Activated CD8-positive, alpha-beta memory T cell treated with anti-CD3 and anti-CD28 coated beads, Interleukin-2, amount 10 ng/mL, durations not matched to agents 7 days and 5 days (primary cell): ENCODE measurements at regions not wholly inside any gene's neighbourhood (a gene's known extent, or its start where the extent isn't known, plus 50 kb on each side); places are given as distances from the start of the nearest gene placed in this dataset.

Experiments
- ATAC-seq: fragments of 150-1000 bp; cut with Tn5 transposase; one replicate; pipeline ENCODE4 v1.10.0; 2021; ENCODE audit warnings: moderate library complexity
- CTCF ChIA-PET: fragments of 350-600 bp; sonication (Branson Sonifier 250); formaldehyde crosslinking; loops from one replicate; lab custom pipeline; 2021; ENCODE audit warnings: antibody characterized with exemption; lab: Charles Lee
- DNase-seq: peaks from one replicate; pipeline ENCODE4 v3.0.0-alpha.2; 2020
- H3K27ac Mint-ChIP-seq: one replicate; pipeline ENCODE4 v1.8.0; 2021; ENCODE audit warnings: mild to moderate bottlenecking, mixed read lengths
- H3K27me3 Mint-ChIP-seq: one replicate; pipeline ENCODE4 v1.8.0; 2021; ENCODE audit warnings: mixed read lengths
- H3K36me3 Mint-ChIP-seq: one replicate; pipeline ENCODE4 v1.8.0; 2021; ENCODE audit warnings: mild to moderate bottlenecking, mixed read lengths
- H3K4me1 Mint-ChIP-seq: one replicate; pipeline ENCODE4 v1.8.0; 2021; ENCODE audit warnings: mixed read lengths
- H3K4me3 Mint-ChIP-seq: one replicate; pipeline ENCODE4 v1.8.0; 2021; ENCODE audit warnings: mild to moderate bottlenecking, moderate library complexity, mixed read lengths
- H3K9me3 Mint-ChIP-seq: one replicate; pipeline ENCODE4 v1.8.0; 2022; ENCODE audit warnings: low read depth, mixed read lengths

- Mint-ChIP-seq H3K4me3 (no peak overlapping the region), H3K27ac (no peak overlapping the region), H3K36me3 (no peaks in the 10 kb centered on the region), H3K27me3 (peaks cover 21% of the 10 kb centered on the region), H3K4me1 (peaks cover 6% of the 10 kb centered on the region), H3K9me3 (no peaks in the 10 kb centered on the region)
- ATAC-seq, result no peak
- CTCF ChIA-PET, result no interaction called here
- DNase-seq, result no peak
These were observed 164.3 kb downstream of the ABCA8 start for GRCh38 chr17:68790931-68791330.

DNA sequence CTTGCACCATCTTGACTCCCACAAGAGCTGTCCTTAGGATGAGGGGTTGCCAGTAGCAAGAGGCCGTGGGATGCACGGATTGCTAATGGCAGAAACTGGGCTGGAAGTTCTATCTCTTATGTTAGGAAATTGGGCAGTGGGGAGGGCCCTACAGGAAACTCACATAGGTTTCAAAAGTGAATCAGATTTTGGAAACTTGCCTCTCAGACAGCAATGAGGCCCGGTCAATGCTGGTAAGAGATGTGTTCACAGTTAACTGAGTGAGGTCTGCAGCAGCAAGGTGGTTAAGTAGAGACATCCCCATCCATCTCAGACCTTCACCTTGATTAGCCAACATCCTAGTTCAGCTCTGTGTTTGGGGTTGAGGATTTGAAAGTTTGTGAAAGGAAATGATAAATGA is 164.7 kb downstream of the ABCA8 start:
- peaks cover 23% of the 10 kb centered on the region for H3K27me3 Mint-ChIP-seq
- no peaks in the 10 kb centered on the region for H3K9me3 Mint-ChIP-seq
- peaks cover 6% of the 10 kb centered on the region for H3K4me1 Mint-ChIP-seq
- no peaks in the 10 kb centered on the region for H3K36me3 Mint-ChIP-seq
- DNase-seq (no peak), ATAC-seq (no peak)
- CTCF ChIA-PET, result no interaction called here
- H3K27ac Mint-ChIP-seq, result no peak overlapping the region
- no peak overlapping the region for H3K4me3 Mint-ChIP-seq

GRCh38 chr17:68789203-68789962 is 165.8 kb downstream of the ABCA8 start:
- DNase-seq (no peak), ATAC-seq (no peak)
- Mint-ChIP-seq H3K4me3 (no peak overlapping the region), H3K27ac (no peak overlapping the region), H3K27me3 (peaks cover 28% of the 10 kb centered on the region), H3K9me3 (no peaks in the 10 kb centered on the region), H3K36me3 (no peaks in the 10 kb centered on the region), H3K4me1 (no peaks in the 10 kb centered on the region)
- CTCF ChIA-PET, result interaction anchor here (0.6 kb wide), 1 partner anchor 468 kb away, joined by 3 read pairs; no protein-coding TSS in a partner anchor

DNA sequence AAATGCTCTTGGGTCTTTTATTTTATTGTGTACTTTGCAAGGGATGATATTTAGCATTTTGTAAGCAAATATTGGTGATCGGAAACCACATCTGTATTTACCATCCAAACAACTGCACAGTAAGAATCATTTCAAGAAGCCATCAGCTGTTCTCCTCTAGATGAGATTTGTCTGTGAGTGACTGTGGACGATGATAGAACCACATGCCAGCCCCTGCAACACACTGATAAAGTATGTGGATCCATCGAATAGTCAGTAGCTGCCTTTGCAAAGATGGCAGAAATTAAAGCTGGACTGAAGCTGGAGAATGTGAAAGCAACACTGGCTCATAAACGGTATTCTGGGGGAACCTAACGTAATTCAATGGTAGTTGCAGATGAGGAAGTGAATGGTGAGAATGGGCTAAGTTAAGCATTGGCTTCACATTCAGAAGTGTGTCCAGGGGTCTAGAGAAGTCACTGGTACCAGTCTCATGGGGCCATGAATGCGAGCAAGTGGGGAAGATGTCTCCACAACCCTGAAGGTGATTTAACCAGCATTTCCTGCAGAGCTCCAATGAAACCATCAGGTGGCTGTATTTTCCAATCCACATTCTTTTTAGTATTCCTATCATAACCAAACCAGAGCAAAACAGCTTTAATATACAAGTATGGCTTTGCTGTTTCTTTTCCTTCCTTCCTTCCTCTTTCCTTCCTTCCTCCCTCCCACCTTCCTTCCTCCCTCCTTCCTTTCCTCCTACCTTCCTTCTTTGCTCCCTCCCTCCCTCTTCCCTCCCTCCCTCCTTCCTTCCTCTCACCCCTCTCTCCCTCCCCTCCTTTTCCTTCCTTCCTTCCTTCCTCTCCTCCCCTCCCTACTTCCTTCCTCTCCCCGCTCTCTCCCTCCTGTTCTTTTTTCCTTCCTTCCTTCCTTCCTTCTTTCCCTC is 169.4 kb downstream of the ABCA8 start:
- H3K9me3 Mint-ChIP-seq, result no peaks in the 10 kb centered on the region
- CTCF ChIA-PET, result interaction anchor here (1.1 kb wide), 1 partner anchor 9 kb away, joined by 4 read pairs; no protein-coding TSS in a partner anchor
- no peak overlapping the region for H3K4me3 Mint-ChIP-seq
- no peak for DNase-seq
- no peak overlapping the region for H3K27ac Mint-ChIP-seq
- H3K4me1 Mint-ChIP-seq, result no peaks in the 10 kb centered on the region
- H3K27me3 Mint-ChIP-seq, result peaks cover 26% of the 10 kb centered on the region
- no peaks in the 10 kb centered on the region for H3K36me3 Mint-ChIP-seq
- ATAC-seq, result no peak

- H3K4me3 Mint-ChIP-seq, result no peak overlapping the region
- ATAC-seq, result no peak
These were observed 170.8 kb downstream of the ABCA8 start for GRCh38 chr17:68784431-68784830.

GRCh38 chr17:68783861-68784260 is 171.3 kb downstream of the ABCA8 start:
- Mint-ChIP-seq H3K9me3 (no peaks in the 10 kb centered on the region), H3K4me1 (no peaks in the 10 kb centered on the region), H3K27me3 (peaks cover 29% of the 10 kb centered on the region), H3K27ac (no peak overlapping the region), H3K4me3 (no peak overlapping the region), H3K36me3 (no peaks in the 10 kb centered on the region)
- DNase-seq, result no peak
- CTCF ChIA-PET, result no interaction called here
- ATAC-seq, result no peak

More at GRCh38 chr17:68784431-68784830, 170.8 kb downstream of the ABCA8 start:
- no peaks in the 10 kb centered on the region for H3K9me3 Mint-ChIP-seq
- H3K27ac Mint-ChIP-seq, result no peak overlapping the region
- no peak for DNase-seq
- peaks cover 27% of the 10 kb centered on the region for H3K27me3 Mint-ChIP-seq
- H3K36me3 Mint-ChIP-seq, result no peaks in the 10 kb centered on the region
- H3K4me1 Mint-ChIP-seq, result no peaks in the 10 kb centered on the region
- CTCF ChIA-PET, result interaction anchor here (1.1 kb wide), 1 partner anchor 8 kb away, joined by 4 read pairs; no protein-coding TSS in a partner anchor

- no peak overlapping the region for H3K4me3 Mint-ChIP-seq
- no peaks in the 10 kb centered on the region for H3K4me1 Mint-ChIP-seq
- no peaks in the 10 kb centered on the region for H3K36me3 Mint-ChIP-seq
- peaks cover 24% of the 10 kb centered on the region for H3K27me3 Mint-ChIP-seq
- ATAC-seq (no peak), DNase-seq (no peak)
- CTCF ChIA-PET, result no interaction called here
- no peak overlapping the region for H3K27ac Mint-ChIP-seq
- H3K9me3 Mint-ChIP-seq, result no peaks in the 10 kb centered on the region
These were observed 172.4 kb downstream of the ABCA8 start for GRCh38 chr17:68782789-68783188.

DNA sequence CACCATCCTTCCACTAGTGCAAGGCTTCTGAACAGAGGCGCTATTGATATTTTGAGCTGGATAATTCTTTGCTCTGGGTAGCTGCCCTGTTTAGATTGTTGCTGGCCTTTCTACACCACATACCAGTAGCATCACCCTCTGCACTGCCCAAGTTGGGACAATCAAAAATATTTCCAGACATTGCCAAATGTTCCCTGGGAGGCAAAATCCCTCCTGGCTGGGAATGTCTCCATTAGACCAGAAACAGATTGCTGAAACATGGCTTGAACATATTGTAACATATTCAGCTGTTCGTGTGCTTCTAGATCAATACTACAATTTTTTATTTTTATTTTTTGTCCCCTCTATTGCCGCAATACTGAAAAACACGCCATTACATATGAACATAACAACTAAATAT is 174.6 kb downstream of the ABCA8 start:
- H3K36me3 Mint-ChIP-seq, result no peaks in the 10 kb centered on the region
- peaks cover 15% of the 10 kb centered on the region for H3K27me3 Mint-ChIP-seq
- H3K9me3 Mint-ChIP-seq, result no peaks in the 10 kb centered on the region
- CTCF ChIA-PET, result no interaction called here
- no peak overlapping the region for H3K4me3 Mint-ChIP-seq
- no peaks in the 10 kb centered on the region for H3K4me1 Mint-ChIP-seq
- no peak overlapping the region for H3K27ac Mint-ChIP-seq
- DNase-seq (no peak), ATAC-seq (no peak)

GRCh38 chr17:68778726-68779125 is 176.5 kb downstream of the ABCA8 start:
- Mint-ChIP-seq H3K4me1 (peaks cover 4% of the 10 kb centered on the region), H3K9me3 (no peaks in the 10 kb centered on the region), H3K4me3 (no peak overlapping the region), H3K36me3 (no peaks in the 10 kb centered on the region), H3K27ac (no peak overlapping the region), H3K27me3 (peaks cover 9% of the 10 kb centered on the region)
- no peak for ATAC-seq
- CTCF ChIA-PET, result interaction anchor here (0.8 kb wide), 1 partner anchor 468 kb away, joined by 3 read pairs; no protein-coding TSS in a partner anchor
- DNase-seq, result no peak

DNA sequence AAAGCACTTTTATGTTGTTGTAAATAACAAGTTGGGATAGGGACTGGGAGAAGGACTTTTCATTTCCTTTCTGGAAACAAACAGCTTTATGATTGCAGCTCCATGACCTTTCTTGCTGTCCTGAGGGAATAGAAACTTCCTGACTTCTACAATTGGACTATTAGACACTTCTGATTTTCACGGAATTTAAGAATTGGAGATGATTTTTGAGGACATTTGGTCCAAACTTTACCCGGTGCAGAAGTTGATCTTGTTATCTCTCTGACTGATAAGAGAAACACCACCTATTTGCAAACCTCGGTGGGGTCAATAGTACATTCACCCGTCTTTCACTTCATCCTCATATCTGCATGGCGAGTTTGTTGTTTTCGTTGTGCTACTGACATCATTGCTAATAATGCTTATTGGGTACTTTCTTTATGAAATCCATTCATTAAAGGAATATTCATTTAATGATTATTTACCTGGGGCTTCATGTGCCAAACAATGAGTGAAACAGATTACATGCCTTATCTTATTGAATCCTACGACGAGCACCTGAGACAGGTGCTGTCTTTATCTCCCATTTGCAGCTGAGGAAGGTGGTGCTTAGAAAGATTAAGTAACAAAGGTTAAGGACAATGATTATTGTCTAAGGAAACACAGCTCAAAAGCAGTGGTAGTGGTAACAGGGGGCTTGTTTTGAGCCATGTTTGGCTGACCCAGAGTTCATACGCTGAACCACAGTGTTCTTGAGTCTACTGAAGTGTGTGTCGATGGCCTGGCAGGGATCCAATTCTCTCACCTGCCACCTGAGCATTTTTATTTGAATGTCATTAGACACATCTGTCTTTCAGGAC is 176.9 kb upstream of the FAM20A start:
- no peak for DNase-seq
- ATAC-seq, result no peak
- Mint-ChIP-seq H3K4me1 (peaks cover 4% of the 10 kb centered on the region), H3K4me3 (no peak overlapping the region), H3K36me3 (no peaks in the 10 kb centered on the region), H3K27me3 (peaks cover 9% of the 10 kb centered on the region), H3K9me3 (no peaks in the 10 kb centered on the region), H3K27ac (no peak overlapping the region)
- CTCF ChIA-PET, result interaction anchor here (1.6 kb wide), 1 partner anchor 469 kb away, joined by 5 read pairs; no protein-coding TSS in a partner anchor

DNA sequence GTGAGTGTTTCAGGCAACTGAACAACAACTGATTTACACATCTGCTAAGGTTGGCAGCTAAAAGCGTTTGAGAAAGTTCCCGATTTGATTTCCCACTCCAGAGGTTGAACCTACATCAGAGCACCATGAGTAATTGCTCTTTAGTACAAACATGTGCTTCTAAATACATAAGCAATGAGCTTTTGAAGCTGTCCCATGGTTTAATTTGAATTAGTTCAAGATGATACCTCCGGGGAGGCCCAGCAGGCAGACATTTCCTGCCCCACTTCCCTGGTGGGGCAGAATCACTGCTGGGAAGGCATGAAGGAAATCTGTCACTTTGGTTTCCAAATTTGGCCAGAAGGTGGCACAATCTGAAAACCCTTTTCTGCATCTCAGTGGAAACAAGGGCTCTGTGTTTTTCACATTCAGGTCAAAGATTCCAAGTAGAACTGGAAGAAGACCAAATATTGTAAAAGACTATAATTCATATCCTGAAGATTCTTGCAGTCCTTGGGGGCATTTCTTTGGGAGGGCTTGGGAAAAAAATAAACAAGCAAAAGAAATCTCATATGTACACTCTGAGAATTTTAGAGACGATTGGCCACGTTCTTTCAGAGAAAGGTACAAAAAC is 176.2 kb upstream of the FAM20A start:
- Mint-ChIP-seq H3K27me3 (peaks cover 9% of the 10 kb centered on the region), H3K4me1 (peaks cover 4% of the 10 kb centered on the region), H3K9me3 (no peaks in the 10 kb centered on the region), H3K36me3 (no peaks in the 10 kb centered on the region), H3K27ac (no peak overlapping the region), H3K4me3 (no peak overlapping the region)
- CTCF ChIA-PET, result interaction anchor here (0.6 to 1.7 kb wide), 6 partner anchors 238 to 472 kb away, joined by 3 to 5 read pairs (median 3); no protein-coding TSS in a partner anchor
- no peak for DNase-seq
- ATAC-seq, result peak; percentile 33

- DNase-seq (no peak), ATAC-seq (no peak)
- Mint-ChIP-seq H3K4me3 (no peak overlapping the region), H3K36me3 (no peaks in the 10 kb centered on the region), H3K27me3 (peaks cover 5% of the 10 kb centered on the region), H3K9me3 (no peaks in the 10 kb centered on the region), H3K4me1 (peaks cover 8% of the 10 kb centered on the region), H3K27ac (no peak overlapping the region)
- CTCF ChIA-PET, result interaction anchor here (0.6 to 1.7 kb wide), 9 partner anchors 8 to 473 kb away, joined by 3 to 6 read pairs (median 4); no protein-coding TSS in a partner anchor
These were observed 175.3 kb upstream of the FAM20A start for GRCh38 chr17:68776451-68776850.
